Cardiac fibroblast (primary cell): ENCODE measurements at regions not wholly inside any gene's neighbourhood (a gene's known extent, or its start where the extent isn't known, plus 50 kb on each side); places are given as distances from the start of the nearest gene placed in this dataset.
"Not testable (repeated sequence)": the region's sequence is repeated elsewhere in the genome, so short reads cannot be mapped to it uniquely, and the experiment has no call there.

Source experiments
- DNase-seq, 2 donors: peaks; one replicate each; pipeline versions ENCODE4 v3.0.0 to v3.0.0-alpha.2; 2010; ENCODE audit warnings: low read depth in 2 of 2
- H3K4me3 ChIP-seq, 2 donors: replicated peaks in 1 of 2; 1 replicate in 1 of 2; 2 replicates in 1 of 2; pipeline ENCODE4 v1.5.1; 2011; ENCODE audit warnings: low read depth in 2 of 2, low read length in 2 of 2, mild to moderate bottlenecking in 2 of 2, moderate library complexity in 1 of 2
- TF ChIP-seq, protein P1 (sequence below): IDR thresholded peaks from one replicate; pipeline ENCODE4 v1.5.1; 2011; ENCODE audit warnings: low read depth, mild to moderate bottlenecking, low read length, inconsistent platforms

DNA sequence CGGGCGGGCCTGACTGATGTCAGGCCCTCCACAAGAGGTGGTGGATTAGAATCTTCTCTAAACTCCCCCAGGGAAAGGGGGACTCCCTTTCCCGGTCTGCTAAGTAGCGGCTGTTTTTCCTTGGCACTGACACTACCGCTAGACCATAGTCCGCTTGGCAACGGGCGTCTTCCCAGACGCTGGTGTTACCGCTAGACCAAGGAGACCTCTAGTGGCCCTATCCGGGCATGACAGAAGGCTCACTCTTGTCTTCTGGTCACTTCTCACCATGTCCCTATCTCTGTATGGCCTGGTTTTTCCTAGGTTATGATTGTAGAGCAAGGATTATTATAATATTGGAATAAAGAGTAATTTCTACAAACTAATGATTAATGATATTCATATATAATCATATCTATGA is 318.2 kb upstream of the DKK2 start:
- TF ChIP-seq, protein P1, sequence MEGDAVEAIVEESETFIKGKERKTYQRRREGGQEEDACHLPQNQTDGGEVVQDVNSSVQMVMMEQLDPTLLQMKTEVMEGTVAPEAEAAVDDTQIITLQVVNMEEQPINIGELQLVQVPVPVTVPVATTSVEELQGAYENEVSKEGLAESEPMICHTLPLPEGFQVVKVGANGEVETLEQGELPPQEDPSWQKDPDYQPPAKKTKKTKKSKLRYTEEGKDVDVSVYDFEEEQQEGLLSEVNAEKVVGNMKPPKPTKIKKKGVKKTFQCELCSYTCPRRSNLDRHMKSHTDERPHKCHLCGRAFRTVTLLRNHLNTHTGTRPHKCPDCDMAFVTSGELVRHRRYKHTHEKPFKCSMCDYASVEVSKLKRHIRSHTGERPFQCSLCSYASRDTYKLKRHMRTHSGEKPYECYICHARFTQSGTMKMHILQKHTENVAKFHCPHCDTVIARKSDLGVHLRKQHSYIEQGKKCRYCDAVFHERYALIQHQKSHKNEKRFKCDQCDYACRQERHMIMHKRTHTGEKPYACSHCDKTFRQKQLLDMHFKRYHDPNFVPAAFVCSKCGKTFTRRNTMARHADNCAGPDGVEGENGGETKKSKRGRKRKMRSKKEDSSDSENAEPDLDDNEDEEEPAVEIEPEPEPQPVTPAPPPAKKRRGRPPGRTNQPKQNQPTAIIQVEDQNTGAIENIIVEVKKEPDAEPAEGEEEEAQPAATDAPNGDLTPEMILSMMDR, result peak; percentile 60
- H3K4me3 ChIP-seq, result not testable (repeated sequence)
- DNase-seq, result peak; percentile 40 to 57

DNA sequence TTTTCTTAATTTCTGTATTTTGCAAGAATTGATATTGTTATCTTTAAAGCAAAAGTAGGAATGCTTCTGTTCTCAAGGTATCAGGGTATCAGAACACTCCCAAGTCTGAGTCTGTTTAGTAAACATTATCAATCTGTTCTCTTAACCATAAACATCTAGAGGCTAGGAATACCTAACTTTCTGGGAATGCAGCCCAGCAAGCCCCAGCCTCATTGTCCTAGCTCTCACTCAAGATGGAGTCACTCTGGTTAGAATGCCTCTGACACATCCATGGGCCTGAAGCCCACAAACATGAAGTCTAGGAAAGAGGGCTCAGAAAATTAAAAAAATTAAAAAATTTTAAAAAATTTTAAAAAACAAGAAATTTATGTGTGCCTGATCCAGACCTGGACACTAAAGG is 315.1 kb upstream of the DKK2 start:
- TF ChIP-seq, protein P1, result no peak
- H3K4me3 ChIP-seq, result no peak overlapping the region
- DNase-seq, result no peak

DNA sequence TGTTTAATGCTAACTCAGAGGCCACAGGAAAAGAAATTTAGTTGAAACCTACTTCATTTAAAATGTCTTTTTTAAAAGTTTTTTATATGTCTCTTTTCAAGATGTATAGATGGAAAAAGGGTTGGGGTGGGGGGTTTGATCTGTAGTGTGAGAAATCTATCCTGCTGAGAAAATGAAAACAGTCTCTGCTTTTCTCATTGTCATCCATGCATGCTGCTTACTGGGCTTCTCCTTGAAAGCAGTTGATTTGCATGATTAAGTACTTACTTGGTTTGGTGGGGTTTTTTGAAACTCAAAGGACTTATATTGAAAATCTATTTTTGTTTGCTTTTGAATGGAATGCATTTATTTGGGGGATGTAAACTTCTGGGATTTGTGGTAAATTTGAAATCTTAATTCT is 313.6 kb upstream of the DKK2 start:
- H3K4me3 ChIP-seq, result no peak overlapping the region
- TF ChIP-seq, protein P1, result no peak
- DNase-seq, result no peak

DNA sequence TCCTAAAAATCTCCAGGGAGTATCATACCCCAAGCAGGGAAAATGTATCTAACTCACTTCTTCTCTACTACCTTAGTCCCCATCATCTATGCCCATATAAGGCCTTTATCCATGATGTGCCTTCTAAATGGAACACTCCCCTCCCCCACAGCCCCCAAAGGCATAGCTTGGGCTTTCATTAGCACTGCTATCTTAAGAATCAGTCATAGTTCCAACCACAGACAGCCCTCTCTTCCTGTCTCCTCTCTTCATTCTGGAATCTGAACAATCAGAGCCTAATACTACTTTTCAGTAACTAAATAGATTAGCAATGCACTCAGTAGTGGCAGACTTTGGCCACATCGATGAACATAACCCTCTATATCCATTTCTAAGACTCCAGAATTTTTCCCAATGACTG is 313.2 kb upstream of the DKK2 start:
- no peak overlapping the region for H3K4me3 ChIP-seq
- TF ChIP-seq, protein P1, result no peak
- DNase-seq, result no peak

DNA sequence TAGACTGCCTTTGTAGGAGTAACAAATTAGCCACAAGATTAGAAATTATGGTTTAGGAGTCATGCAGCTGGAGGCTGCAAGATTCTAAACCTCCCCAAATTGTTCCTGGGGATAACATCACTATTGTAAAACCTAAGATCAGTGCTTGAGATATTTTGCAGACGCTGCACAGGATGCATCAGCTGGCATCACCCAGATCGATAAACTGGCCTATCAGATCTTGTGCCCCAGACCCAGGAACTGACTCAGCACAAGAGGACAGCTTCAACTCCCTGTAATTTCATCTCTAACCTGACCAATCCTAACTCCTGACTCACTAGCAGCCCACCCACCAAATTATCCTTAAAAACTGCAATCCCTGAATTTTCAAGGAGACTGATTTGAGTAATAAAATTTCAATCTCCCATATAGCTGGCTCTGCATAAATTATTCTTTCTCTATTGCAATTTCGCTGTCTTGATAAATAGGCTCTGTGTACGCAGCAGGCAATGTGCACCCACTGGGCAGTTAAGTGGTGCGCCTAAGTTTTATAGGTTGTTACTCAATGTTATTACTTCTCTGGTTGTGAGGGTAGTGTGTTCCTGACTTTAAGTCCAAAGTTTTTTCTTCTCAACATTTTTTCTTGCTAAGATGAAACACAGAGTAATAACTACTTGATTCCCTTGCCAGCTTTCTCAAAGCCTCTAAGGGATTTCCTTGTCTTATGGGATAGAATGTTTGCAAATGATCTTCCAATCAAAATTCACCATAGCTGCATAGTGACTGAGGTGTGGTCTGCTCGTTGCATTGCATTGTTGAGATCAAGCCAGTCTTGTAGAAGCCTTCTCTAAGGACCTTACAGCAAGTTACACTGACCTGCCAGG is 312.3 kb upstream of the DKK2 start:
- TF ChIP-seq, protein P1, result no peak
- DNase-seq, result no peak
- H3K4me3 ChIP-seq, result no peak overlapping the region

DNA sequence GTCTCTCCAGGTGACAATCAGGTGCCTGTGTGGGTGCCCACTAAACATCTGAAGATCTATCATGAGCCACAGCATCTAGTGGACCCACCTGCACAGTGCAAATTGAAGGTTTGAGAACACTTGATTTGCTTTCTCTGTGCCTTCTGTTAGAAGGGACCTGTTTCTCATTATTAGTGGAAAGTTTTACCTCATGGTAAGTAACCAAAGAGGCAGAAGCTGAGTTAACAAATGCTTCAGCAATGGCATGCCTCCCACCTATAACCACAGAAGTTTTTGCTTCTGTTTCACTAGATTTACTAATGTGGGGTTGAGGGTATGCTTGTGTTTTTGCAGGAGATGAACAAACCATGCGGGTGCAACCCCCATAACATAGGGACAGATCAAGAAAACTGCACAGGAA is 297.4 kb upstream of the DKK2 start:
- DNase-seq, result no peak
- TF ChIP-seq, protein P1, result no peak
- no peak overlapping the region for H3K4me3 ChIP-seq

DNA sequence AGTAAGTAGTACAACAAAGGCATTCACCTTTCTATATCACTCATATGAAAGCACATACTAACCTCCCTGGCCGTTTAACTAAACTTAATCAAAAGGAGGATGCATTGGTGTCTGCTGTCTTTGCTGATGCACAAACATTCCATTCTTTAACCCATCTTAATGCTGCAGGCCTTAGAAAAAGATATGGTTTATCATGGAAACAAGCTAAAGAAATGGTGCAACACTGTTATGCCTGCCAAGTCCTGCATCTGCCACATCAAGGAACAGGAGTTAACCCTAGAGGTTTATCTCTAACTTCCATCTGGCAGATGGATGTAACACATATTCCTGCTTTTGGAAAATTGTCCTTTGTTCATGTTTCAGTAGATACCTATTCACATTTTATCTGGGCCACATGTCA is 296.5 kb upstream of the DKK2 start:
- H3K4me3 ChIP-seq, DNase-seq: not testable (repeated sequence)
